SU-DHL-6 (cell line): ENCODE measurements at regions not wholly inside any gene's neighbourhood (a gene's known extent, or its start where the extent isn't known, plus 50 kb on each side); places are given as distances from the start of the nearest gene placed in this dataset.

ENCODE experiments used
- H2AFZ ChIP-seq: fragments of 200-600 bp; sonication (generic); 2 replicates; pipeline ENCODE4 v1.6.1; 2014; ENCODE audit warnings: low read depth, mild to moderate bottlenecking, moderate library complexity, mixed read lengths, antibody characterized with exemption, low read length; ENCODE audit not compliant: severe bottlenecking
- H3F3A ChIP-seq: fragments of 200-600 bp; shearing (Covaris generic); 2 replicates; pipeline ENCODE4 v1.6.0; 2016; ENCODE audit warnings: antibody characterized with exemption, mild to moderate bottlenecking; ENCODE audit not compliant: insufficient read depth
- H3K27ac ChIP-seq: fragments of 200-600 bp; sonication (generic); 2 replicates; pipeline ENCODE4 v1.5.1; 2016; ENCODE audit warnings: low read depth, mild to moderate bottlenecking, low read length, moderate library complexity, mixed read lengths
- H3K27me3 ChIP-seq: fragments of 200-600 bp; sonication (generic), shearing (Covaris generic); 2 replicates; pipeline ENCODE4 v1.6.0; 2014; ENCODE audit warnings: mild to moderate bottlenecking, low read length
- H3K36me3 ChIP-seq: fragments of 200-600 bp; sonication (generic); 2 replicates; pipeline ENCODE4 v1.6.1; 2014; ENCODE audit warnings: mild to moderate bottlenecking, low read length, mixed read lengths
- H3K4me2 ChIP-seq: fragments of 300-600, 200-600 bp; shearing (Covaris generic), sonication (generic); 2 replicates; pipeline ENCODE4 v1.6.0; 2014; ENCODE audit warnings: low read length, low read depth, mild to moderate bottlenecking; ENCODE audit not compliant: poor library complexity, severe bottlenecking
- H3K4me3 ChIP-seq: fragments of 200-600 bp; sonication (generic); 2 replicates; pipeline ENCODE4 v1.5.1; 2014; ENCODE audit warnings: antibody characterized with exemption, low read length, mild to moderate bottlenecking, mixed read lengths; ENCODE audit not compliant: insufficient read depth, poor library complexity, severe bottlenecking
- H3K79me2 ChIP-seq: fragments of 200-600 bp; sonication (generic); 2 replicates; pipeline ENCODE4 v1.6.1; 2014; ENCODE audit warnings: mild to moderate bottlenecking, low read length, moderate library complexity; ENCODE audit not compliant: insufficient read depth
- H3K9ac ChIP-seq: fragments of 200-600 bp; sonication (generic); 2 replicates; pipeline ENCODE4 v1.7.0; 2014; ENCODE audit warnings: mild to moderate bottlenecking, low read length
- H3K9me2 ChIP-seq: fragments of 200-600 bp; sonication (generic); replicated peaks from 2 replicates; pipeline ENCODE4 v1.6.1; 2014; ENCODE audit warnings: low read length; ENCODE audit not compliant: insufficient read depth
- H3K9me3 ChIP-seq: fragments of 200-600 bp; sonication (generic); 2 replicates; pipeline ENCODE4 v1.6.1; 2014; ENCODE audit warnings: low read length, mixed read lengths; ENCODE audit not compliant: insufficient read depth
- H4K20me1 ChIP-seq: fragments of 200-600 bp; sonication (generic); 2 replicates; pipeline ENCODE4 v1.6.1; 2014; ENCODE audit warnings: low read depth, mild to moderate bottlenecking, antibody characterized with exemption, low read length, moderate library complexity, mixed read lengths
- CTCF ChIP-seq: fragments of 200-600 bp; sonication (generic); IDR thresholded peaks from one replicate; pipeline ENCODE4 v1.5.1; 2017; ENCODE audit warnings: antibody characterized with exemption, mild to moderate bottlenecking, low read length, moderate library complexity; ENCODE audit not compliant: insufficient read depth, poor library complexity, severe bottlenecking
- EZH2phosphoT487 ChIP-seq: fragments of 200-600 bp; sonication (generic), shearing (Covaris generic); conservative IDR thresholded peaks from 2 replicates; pipeline ENCODE4 v1.6.1; 2018; ENCODE audit warnings: mild to moderate bottlenecking, antibody characterized with exemption, low read length, moderate library complexity, mixed read lengths

GRCh38 chr4:138875891-138876608 is 139.5 kb upstream of the NOCT start:
- Histone ChIP-seq H3K4me3 (no peak overlapping the region), H3K79me2 (no peaks in the 10 kb centered on the region), H4K20me1 (no peaks in the 10 kb centered on the region), H3K27ac (no peak overlapping the region), H2AFZ (no peak overlapping the region), H3K4me2 (no peak overlapping the region), H3K9ac (no peak overlapping the region), H3K27me3 (no peaks in the 10 kb centered on the region), H3F3A (no peaks in the 10 kb centered on the region), H3K9me2 (no peaks in the 10 kb centered on the region), H3K9me3 (no peaks in the 10 kb centered on the region), H3K36me3 (no peaks in the 10 kb centered on the region)
- TF ChIP-seq EZH2phosphoT487 (no peak), CTCF (no peak)

DNA sequence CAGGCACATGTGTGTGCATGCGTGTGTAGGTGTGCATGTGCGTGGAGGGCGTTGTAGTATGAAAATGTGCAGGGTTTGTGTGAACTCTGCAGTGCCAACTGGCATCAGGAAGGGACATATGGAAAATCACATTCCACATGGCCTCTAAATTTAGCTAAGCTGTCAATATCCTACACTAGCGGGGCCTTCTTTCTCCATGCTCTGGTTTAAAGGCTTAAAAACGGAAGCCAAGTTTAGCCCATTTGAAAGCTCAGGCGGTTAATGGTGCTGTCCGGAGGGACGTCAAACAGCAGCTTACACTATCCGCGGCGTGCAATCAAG is 144.1 kb upstream of the NOCT start:
- Histone ChIP-seq H3K36me3 (no peaks in the 10 kb centered on the region), H2AFZ (no peak overlapping the region), H3K27ac (no peak overlapping the region), H3K9me3 (no peaks in the 10 kb centered on the region), H3K9ac (no peak overlapping the region), H3K79me2 (no peaks in the 10 kb centered on the region), H3K4me3 (no peak overlapping the region), H4K20me1 (no peaks in the 10 kb centered on the region), H3K4me2 (no peak overlapping the region), H3F3A (no peaks in the 10 kb centered on the region), H3K9me2 (no peaks in the 10 kb centered on the region), H3K27me3 (no peaks in the 10 kb centered on the region)
- TF ChIP-seq EZH2phosphoT487, result no peak
- no peak for TF ChIP-seq CTCF

- H3K4me2 ChIP-seq, result no peak overlapping the region
- no peak overlapping the region for H2AFZ ChIP-seq
- no peak overlapping the region for H3K4me3 ChIP-seq
- no peaks in the 10 kb centered on the region for H3K27me3 ChIP-seq
- no peaks in the 10 kb centered on the region for H3K9me2 ChIP-seq
- TF ChIP-seq CTCF (peak; percentile 32), EZH2phosphoT487 (no peak)
- no peaks in the 10 kb centered on the region for H4K20me1 ChIP-seq
- no peak overlapping the region for H3K9ac ChIP-seq
- H3K79me2 ChIP-seq, result no peaks in the 10 kb centered on the region
- H3K36me3 ChIP-seq, result no peaks in the 10 kb centered on the region
- H3F3A ChIP-seq, result no peaks in the 10 kb centered on the region
- no peak overlapping the region for H3K27ac ChIP-seq
- no peaks in the 10 kb centered on the region for H3K9me3 ChIP-seq
Measured at GRCh38 chr4:138870737-138871554, 144.6 kb upstream of the NOCT start.
